22Rv1 (cell line): ENCODE measurements at regions not wholly inside any gene's neighbourhood (a gene's known extent, or its start where the extent isn't known, plus 50 kb on each side); places are given as distances from the start of the nearest gene placed in this dataset.

ENCODE experiments used
- ZFX ChIP-seq: fragments of 450-650 bp; IDR thresholded peaks from 2 replicates; pipeline ENCODE4 v1.6.1; 2017; ENCODE audit warnings: antibody characterized with exemption, borderline replicate concordance
- TF ChIP-seq, protein P1 (sequence below): fragments of 450-650 bp; IDR thresholded peaks from 2 replicates; pipeline ENCODE4 v1.5.1; 2017; ENCODE audit warnings: mild to moderate bottlenecking

DNA sequence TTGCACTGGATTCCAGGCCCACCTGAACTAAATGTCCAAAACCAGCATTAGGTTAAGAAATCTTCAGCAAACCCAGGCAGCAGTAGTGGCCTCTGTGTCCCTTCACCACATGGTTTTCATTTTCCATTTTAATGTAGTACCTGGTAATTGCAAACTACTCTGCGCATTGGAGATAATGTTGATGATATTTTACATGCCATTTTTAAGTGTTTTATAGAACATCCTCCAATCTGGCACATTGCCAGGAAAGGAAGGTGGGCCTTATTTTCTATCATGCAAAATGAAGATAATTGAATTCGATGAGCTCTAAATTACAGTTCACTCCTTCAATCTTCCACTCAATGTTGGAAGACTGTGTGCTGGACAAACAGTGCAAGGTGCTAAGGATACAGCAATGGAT is 89.5 kb downstream of the ZC3H11B start:
- TF ChIP-seq, protein P1, sequence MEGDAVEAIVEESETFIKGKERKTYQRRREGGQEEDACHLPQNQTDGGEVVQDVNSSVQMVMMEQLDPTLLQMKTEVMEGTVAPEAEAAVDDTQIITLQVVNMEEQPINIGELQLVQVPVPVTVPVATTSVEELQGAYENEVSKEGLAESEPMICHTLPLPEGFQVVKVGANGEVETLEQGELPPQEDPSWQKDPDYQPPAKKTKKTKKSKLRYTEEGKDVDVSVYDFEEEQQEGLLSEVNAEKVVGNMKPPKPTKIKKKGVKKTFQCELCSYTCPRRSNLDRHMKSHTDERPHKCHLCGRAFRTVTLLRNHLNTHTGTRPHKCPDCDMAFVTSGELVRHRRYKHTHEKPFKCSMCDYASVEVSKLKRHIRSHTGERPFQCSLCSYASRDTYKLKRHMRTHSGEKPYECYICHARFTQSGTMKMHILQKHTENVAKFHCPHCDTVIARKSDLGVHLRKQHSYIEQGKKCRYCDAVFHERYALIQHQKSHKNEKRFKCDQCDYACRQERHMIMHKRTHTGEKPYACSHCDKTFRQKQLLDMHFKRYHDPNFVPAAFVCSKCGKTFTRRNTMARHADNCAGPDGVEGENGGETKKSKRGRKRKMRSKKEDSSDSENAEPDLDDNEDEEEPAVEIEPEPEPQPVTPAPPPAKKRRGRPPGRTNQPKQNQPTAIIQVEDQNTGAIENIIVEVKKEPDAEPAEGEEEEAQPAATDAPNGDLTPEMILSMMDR, result no peak
- TF ChIP-seq ZFX, result no peak
